ENCODE measurements at regions not wholly inside any gene's neighbourhood (a gene's known extent, or its start where the extent isn't known, plus 50 kb on each side); places are given as distances from the start of the nearest gene placed in this dataset.

DNA sequence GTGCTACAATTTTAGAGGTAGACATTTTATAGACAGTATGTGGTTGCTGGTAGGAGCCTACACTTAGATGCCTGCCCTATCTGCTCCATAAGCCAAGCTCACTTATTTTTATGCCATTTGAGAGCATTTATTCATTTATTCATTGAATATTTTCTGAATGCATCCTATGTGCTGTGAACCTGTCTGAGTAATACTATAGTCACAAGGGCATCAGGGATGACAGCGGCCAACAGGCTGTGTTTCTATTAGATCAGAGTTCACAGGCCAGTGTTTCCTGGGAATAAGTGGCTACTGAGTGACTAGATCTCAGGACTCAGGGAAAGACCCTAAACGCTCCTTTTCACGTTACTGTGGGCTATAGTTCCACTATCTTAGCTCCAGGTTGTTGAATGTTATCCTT lies 235.2 kb upstream of the MSX2 start:
- H3K27me3 ChIP-seq, result peaks cover 0 to 29% (median 0%) of the 10 kb centered on the region in 4 donors
- no peak overlapping the region for H3K27ac ChIP-seq
- no peak for DNase-seq
- H3K9me3 ChIP-seq, result peaks cover 0 to 5% (median 4%) of the 10 kb centered on the region in 3 donors
- 79 to 88% methylated on average over 3 of the region's 3 CpGs for WGBS, 2 donors
- intact Hi-C loops (cut with DNase I), result no loop called here
- no peak for TF ChIP-seq POLR2A (IDR thresholded peaks at IDR 0.05)
- TF ChIP-seq, protein P1, sequence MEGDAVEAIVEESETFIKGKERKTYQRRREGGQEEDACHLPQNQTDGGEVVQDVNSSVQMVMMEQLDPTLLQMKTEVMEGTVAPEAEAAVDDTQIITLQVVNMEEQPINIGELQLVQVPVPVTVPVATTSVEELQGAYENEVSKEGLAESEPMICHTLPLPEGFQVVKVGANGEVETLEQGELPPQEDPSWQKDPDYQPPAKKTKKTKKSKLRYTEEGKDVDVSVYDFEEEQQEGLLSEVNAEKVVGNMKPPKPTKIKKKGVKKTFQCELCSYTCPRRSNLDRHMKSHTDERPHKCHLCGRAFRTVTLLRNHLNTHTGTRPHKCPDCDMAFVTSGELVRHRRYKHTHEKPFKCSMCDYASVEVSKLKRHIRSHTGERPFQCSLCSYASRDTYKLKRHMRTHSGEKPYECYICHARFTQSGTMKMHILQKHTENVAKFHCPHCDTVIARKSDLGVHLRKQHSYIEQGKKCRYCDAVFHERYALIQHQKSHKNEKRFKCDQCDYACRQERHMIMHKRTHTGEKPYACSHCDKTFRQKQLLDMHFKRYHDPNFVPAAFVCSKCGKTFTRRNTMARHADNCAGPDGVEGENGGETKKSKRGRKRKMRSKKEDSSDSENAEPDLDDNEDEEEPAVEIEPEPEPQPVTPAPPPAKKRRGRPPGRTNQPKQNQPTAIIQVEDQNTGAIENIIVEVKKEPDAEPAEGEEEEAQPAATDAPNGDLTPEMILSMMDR (IDR thresholded peaks at IDR 0.05), result no peak
- H3K4me3 ChIP-seq, result no peak overlapping the region
- no peaks in the 10 kb centered on the region for H3K36me3 ChIP-seq
- H3K4me1 ChIP-seq, result peaks cover 0 to 10% (median 0%) of the 10 kb centered on the region in 3 donors

DNA sequence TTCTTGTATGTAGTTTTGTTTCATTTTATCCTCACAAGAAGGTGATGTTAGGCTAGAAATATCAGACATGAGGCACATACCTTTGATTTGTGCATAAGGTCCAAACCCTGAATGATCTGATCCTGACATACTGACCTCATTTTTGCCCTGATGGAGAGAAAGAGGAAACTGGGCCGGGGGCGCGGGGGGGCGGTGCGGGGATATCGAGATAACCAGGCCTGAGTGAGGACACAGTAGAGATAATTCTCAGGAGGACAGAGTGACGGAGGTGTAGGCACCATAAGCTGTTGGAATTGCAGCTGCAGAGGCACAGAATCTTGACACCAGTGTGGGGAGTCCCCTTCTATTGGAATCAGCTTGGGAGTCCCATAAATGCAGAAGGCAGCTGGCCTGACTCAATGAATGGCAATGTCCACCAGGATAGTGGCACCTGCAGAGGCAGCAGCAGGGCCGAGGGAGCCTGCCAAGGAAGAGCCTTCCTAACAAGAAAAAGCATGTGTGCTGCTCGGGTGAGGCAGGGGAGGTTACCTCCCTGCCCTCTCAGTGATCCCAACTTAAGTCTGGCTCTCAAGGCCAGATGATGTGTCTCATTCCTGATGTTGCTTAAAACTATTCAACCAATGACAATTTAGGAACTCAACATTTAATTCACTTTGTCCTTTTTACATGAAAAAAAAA lies 234.3 kb upstream of the MSX2 start:
- H3K27ac ChIP-seq, result no peak overlapping the region
- H3K4me3 ChIP-seq, result no peak overlapping the region
- intact Hi-C loops (cut with DNase I), result no loop called here
- no peaks in the 10 kb centered on the region for H3K9me3 ChIP-seq
- H3K4me1 ChIP-seq, result peaks cover 0 to 10% (median 0%) of the 10 kb centered on the region in 3 donors
- no peaks in the 10 kb centered on the region for H3K36me3 ChIP-seq
- WGBS, 2 donors, result 77 to 83% methylated on average over 8 of the region's 9 CpGs
- no peak for DNase-seq
- no peak for TF ChIP-seq POLR2A (IDR thresholded peaks at IDR 0.05)
- TF ChIP-seq, protein P1 (IDR thresholded peaks at IDR 0.05), result no peak
- peaks cover 0 to 21% (median 0%) of the 10 kb centered on the region in 4 donors for H3K27me3 ChIP-seq

DNA sequence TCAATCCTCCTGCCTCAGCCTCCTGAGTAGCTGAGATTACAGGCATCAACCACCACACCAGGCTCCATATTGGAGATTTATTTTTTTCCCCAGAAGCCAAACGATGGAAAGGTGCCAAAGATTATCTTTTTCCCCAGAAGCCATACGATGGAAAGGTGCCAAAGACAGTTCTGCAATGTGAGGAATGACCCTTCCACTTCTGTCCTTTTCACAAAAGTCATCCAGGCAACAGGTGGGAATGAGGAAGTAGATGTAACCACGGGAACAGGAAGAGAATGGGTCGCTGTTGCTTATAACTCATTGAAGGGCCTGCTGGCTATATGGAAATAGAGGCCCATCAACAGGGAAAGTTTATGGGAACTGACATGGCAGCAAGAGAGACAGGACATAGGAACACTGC lies 233.7 kb upstream of the MSX2 start:
- Histone ChIP-seq H3K4me1 (peaks cover 0 to 10% (median 0%) of the 10 kb centered on the region in 3 donors), H3K4me3 (no peak overlapping the region), H3K9me3 (no peaks in the 10 kb centered on the region), H3K27ac (no peak overlapping the region), H3K27me3 (peaks cover 0 to 14% (median 0%) of the 10 kb centered on the region in 4 donors), H3K36me3 (no peaks in the 10 kb centered on the region)
- intact Hi-C loops (cut with DNase I), result no loop called here
- TF ChIP-seq POLR2A (IDR thresholded peaks at IDR 0.05), result no peak
- TF ChIP-seq, protein P1 (IDR thresholded peaks at IDR 0.05), result no peak
- DNase-seq, result no peak
- WGBS, 2 donors, result 52 to 69% methylated on average over 3 to 4 of the region's 4 CpGs

DNA sequence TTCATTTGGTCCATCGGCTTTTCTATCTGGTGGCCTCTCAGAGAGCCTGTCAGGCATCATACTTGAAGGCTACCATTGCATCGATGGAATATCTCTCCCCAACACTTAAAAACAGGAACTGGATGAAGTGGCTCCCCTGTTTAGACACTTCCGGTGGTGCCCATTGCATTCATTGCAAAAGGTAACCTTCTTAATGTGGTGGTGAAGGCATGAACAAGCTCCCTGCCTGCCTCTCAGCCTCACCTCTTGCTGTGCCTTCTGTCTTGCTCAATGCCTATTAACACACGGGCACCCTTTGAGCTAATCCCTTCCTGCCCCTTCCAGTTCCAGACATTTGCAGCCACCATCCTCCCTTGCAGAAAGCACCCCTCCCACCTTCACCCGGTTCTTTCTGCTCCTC lies 233.1 kb upstream of the MSX2 start:
- Histone ChIP-seq H3K27ac (no peak overlapping the region), H3K27me3 (peaks cover 0 to 13% (median 0%) of the 10 kb centered on the region in 4 donors), H3K36me3 (no peaks in the 10 kb centered on the region), H3K4me3 (no peak overlapping the region), H3K4me1 (peaks cover 0 to 13% (median 0%) of the 10 kb centered on the region in 3 donors), H3K9me3 (no peaks in the 10 kb centered on the region)
- WGBS, 2 donors, result 57 to 67% methylated on average over 5 of the region's 5 CpGs
- intact Hi-C loops (cut with DNase I), result no loop called here
- TF ChIP-seq POLR2A (IDR thresholded peaks at IDR 0.05), result no peak
- TF ChIP-seq, protein P1 (IDR thresholded peaks at IDR 0.05), result no peak
- DNase-seq, result no peak

DNA sequence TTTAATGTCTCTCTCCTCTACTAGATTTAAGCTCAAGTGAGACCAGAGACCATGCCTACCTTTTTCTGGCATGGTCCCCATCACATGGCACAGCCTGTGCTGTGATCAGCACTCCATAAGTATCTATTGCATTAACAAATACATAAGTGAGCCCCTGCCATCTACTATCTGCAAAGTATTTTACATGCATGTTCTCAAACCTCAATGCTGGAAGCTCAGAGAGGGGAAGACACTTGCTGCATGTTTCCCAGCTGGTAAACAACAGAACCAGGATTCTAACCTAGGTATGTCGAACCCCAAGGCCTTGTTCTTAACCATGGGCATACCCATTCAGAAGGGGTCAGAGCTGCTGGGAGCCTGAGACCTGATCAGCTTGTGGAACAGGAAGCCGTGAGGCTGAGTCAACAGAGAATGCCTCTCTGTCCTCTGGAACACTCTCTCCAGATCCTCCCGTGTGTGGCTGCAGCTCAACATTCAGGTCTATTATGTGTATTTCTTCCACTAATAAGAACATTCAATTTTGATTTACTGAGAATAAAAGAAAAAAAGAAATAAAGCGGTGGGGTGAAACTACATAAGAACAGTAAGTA lies 232.5 kb upstream of the MSX2 start:
- Histone ChIP-seq H3K27me3 (peaks cover 0 to 13% (median 0%) of the 10 kb centered on the region in 4 donors), H3K9me3 (no peaks in the 10 kb centered on the region), H3K4me1 (peaks cover 0 to 19% (median 0%) of the 10 kb centered on the region in 3 donors), H3K36me3 (no peaks in the 10 kb centered on the region), H3K4me3 (no peak overlapping the region), H3K27ac (no peak overlapping the region)
- intact Hi-C loops (cut with DNase I), result no loop called here
- TF ChIP-seq POLR2A (IDR thresholded peaks at IDR 0.05), result no peak
- TF ChIP-seq, protein P1 (IDR thresholded peaks at IDR 0.05), result no peak
- no peak for DNase-seq
- WGBS, 2 donors, result 66 to 70% methylated on average over 4 of the region's 4 CpGs
